CD4-positive, alpha-beta memory T cell (primary cell): ENCODE measurements at regions not wholly inside any gene's neighbourhood (a gene's known extent, or its start where the extent isn't known, plus 50 kb on each side); places are given as distances from the start of the nearest gene placed in this dataset.

ENCODE experiments used
- CTCF ChIA-PET: fragments of 350-600 bp; sonication (Branson Sonifier 250); formaldehyde crosslinking; loops from one replicate; lab custom pipeline; 2021; ENCODE audit warnings: inconsistent platforms; ENCODE audit not compliant: partially characterized antibody; lab: Charles Lee
- POLR2A ChIA-PET: fragments of 350-600 bp; sonication (Branson Sonifier 250); formaldehyde crosslinking; loops from one replicate; lab custom pipeline; 2021; ENCODE audit not compliant: partially characterized antibody; lab: Charles Lee
- DNase-seq, 5 donors: peaks; one replicate each; pipeline versions ENCODE4 v3.0.0 to v3.0.0-alpha.2; 2020 to 2022; ENCODE audit warnings: mixed read lengths in 1 of 5
- H3K27ac ChIP-seq: one replicate; pipeline ENCODE4 v1.7.0; 2013; ENCODE audit warnings: low read depth, low read length
- H3K27me3 ChIP-seq: 2 replicates; pipeline ENCODE4 v1.7.0; 2013; ENCODE audit warnings: mild to moderate bottlenecking, low read length, moderate library complexity; ENCODE audit not compliant: insufficient read depth
- H3K36me3 ChIP-seq: 2 replicates; pipeline ENCODE4 v1.7.0; 2013; ENCODE audit warnings: mild to moderate bottlenecking, low read length, moderate library complexity; ENCODE audit not compliant: insufficient read depth
- H3K4me1 ChIP-seq: 2 replicates; pipeline ENCODE4 v1.7.0; 2013; ENCODE audit warnings: mild to moderate bottlenecking, low read length, moderate library complexity; ENCODE audit not compliant: insufficient read depth
- H3K4me3 ChIP-seq, 2 donors: one replicate each; pipeline ENCODE4 v1.7.0; 2013; ENCODE audit warnings: low read length in 2 of 2, mild to moderate bottlenecking in 1 of 2
- H3K9me3 ChIP-seq, 2 donors: one replicate each; pipeline ENCODE4 v1.7.0; 2013; ENCODE audit warnings: low read length in 2 of 2, control low read depth in 1 of 2; ENCODE audit not compliant: control insufficient read depth in 1 of 2
- H3K27ac Mint-ChIP-seq, 7 donors: one replicate each; pipeline ENCODE4 v1.8.0; 2020 to 2021; ENCODE audit warnings: mixed read lengths in 7 of 7, mild to moderate bottlenecking in 6 of 7, inconsistent platforms in 3 of 7, moderate library complexity in 3 of 7
- H3K27me3 Mint-ChIP-seq, 2 donors: one replicate each; pipeline ENCODE4 v1.8.0; 2020 to 2021; ENCODE audit warnings: mixed read lengths in 2 of 2
- H3K36me3 Mint-ChIP-seq, 2 donors: one replicate each; pipeline ENCODE4 v1.8.0; 2020 to 2021; ENCODE audit warnings: mixed read lengths in 2 of 2, inconsistent platforms in 1 of 2, mild to moderate bottlenecking in 1 of 2
- H3K4me1 Mint-ChIP-seq, 4 donors: one replicate each; pipeline ENCODE4 v1.8.0; 2020 to 2021; ENCODE audit warnings: mixed read lengths in 4 of 4, mild to moderate bottlenecking in 1 of 4
- H3K4me3 Mint-ChIP-seq, 8 donors: one replicate each; pipeline ENCODE4 v1.8.0; 2020 to 2021; ENCODE audit warnings: mixed read lengths in 8 of 8, mild to moderate bottlenecking in 7 of 8, moderate library complexity in 6 of 8, inconsistent platforms in 3 of 8
- H3K9me3 Mint-ChIP-seq, 8 donors: one replicate each; pipeline ENCODE4 v1.8.0; 2020 to 2021; ENCODE audit warnings: mixed read lengths in 8 of 8, mild to moderate bottlenecking in 5 of 8, inconsistent platforms in 3 of 8, moderate library complexity in 1 of 8
- intact Hi-C: fragments of 100-400 bp; cut with micrococcal nuclease; formaldehyde crosslinking; loops from one replicate; pipeline ENCODE4 v1.15.1; 2023

GRCh38 chr10:90199513-90199912 is 498.1 kb downstream of the KIF20B start:
- peaks cover 0 to 1% of the 10 kb centered on the region in 2 donors for H3K27me3 Mint-ChIP-seq
- ChIA-PET POLR2A (no interaction called here), CTCF (no interaction called here)
- no peak overlapping the region for H3K4me3 ChIP-seq
- H3K36me3 Mint-ChIP-seq: no peaks in the 10 kb centered on the region
- intact Hi-C loops: no loop called here
- H3K4me3 Mint-ChIP-seq: no peak overlapping the region
- no peak overlapping the region for H3K27ac ChIP-seq
- H3K27ac Mint-ChIP-seq: no peak overlapping the region
- no peaks in the 10 kb centered on the region for H3K9me3 ChIP-seq
- no peaks in the 10 kb centered on the region for H3K36me3 ChIP-seq
- H3K4me1 Mint-ChIP-seq: no peaks in the 10 kb centered on the region
- no peaks in the 10 kb centered on the region for H3K4me1 ChIP-seq
- no peaks in the 10 kb centered on the region for H3K27me3 ChIP-seq
- H3K9me3 Mint-ChIP-seq: no peaks in the 10 kb centered on the region
- DNase-seq: no peak

- POLR2A ChIA-PET: no interaction called here
These were observed 503.0 kb downstream of the KIF20B start for GRCh38 chr10:90204131-90204955.

GRCh38 chr10:90204956-90205314 is 503.5 kb downstream of the KIF20B start:
- intact Hi-C loops: no loop called here
- H3K27me3 Mint-ChIP-seq: no peaks in the 10 kb centered on the region

More at GRCh38 chr10:90204131-90204955, 503.0 kb downstream of the KIF20B start:
- no peaks in the 10 kb centered on the region for H3K27me3 ChIP-seq
- Mint-ChIP-seq H3K27me3 (no peaks in the 10 kb centered on the region), H3K27ac (no peak overlapping the region), H3K4me1 (no peaks in the 10 kb centered on the region), H3K4me3 (no peak overlapping the region), H3K36me3 (no peaks in the 10 kb centered on the region), H3K9me3 (no peaks in the 10 kb centered on the region)
- DNase-seq: no peak
- intact Hi-C loops: no loop called here
- no peaks in the 10 kb centered on the region for H3K4me1 ChIP-seq
- H3K27ac ChIP-seq: no peak overlapping the region
- H3K9me3 ChIP-seq: no peaks in the 10 kb centered on the region
- no peak overlapping the region for H3K4me3 ChIP-seq
- H3K36me3 ChIP-seq: no peaks in the 10 kb centered on the region
- CTCF ChIA-PET: no interaction called here

GRCh38 chr10:90205340-90205739 is 503.9 kb downstream of the KIF20B start:
- no peak overlapping the region for H3K4me3 Mint-ChIP-seq
- Histone ChIP-seq H3K4me3 (no peak overlapping the region), H3K27ac (no peak overlapping the region), H3K36me3 (no peaks in the 10 kb centered on the region), H3K27me3 (no peaks in the 10 kb centered on the region), H3K9me3 (no peaks in the 10 kb centered on the region), H3K4me1 (no peaks in the 10 kb centered on the region)
- H3K4me1 Mint-ChIP-seq: no peaks in the 10 kb centered on the region
- DNase-seq: no peak
- intact Hi-C loops: no loop called here
- H3K9me3 Mint-ChIP-seq: no peaks in the 10 kb centered on the region
- CTCF ChIA-PET: no interaction called here
- no peak overlapping the region for H3K27ac Mint-ChIP-seq
- no peaks in the 10 kb centered on the region for H3K36me3 Mint-ChIP-seq
- POLR2A ChIA-PET: no interaction called here
- H3K27me3 Mint-ChIP-seq: no peaks in the 10 kb centered on the region

More at GRCh38 chr10:90204956-90205314, 503.5 kb downstream of the KIF20B start:
- no peaks in the 10 kb centered on the region for H3K36me3 Mint-ChIP-seq
- Histone ChIP-seq H3K27ac (no peak overlapping the region), H3K27me3 (no peaks in the 10 kb centered on the region), H3K4me3 (no peak overlapping the region), H3K9me3 (no peaks in the 10 kb centered on the region), H3K36me3 (no peaks in the 10 kb centered on the region), H3K4me1 (no peaks in the 10 kb centered on the region)
- H3K4me1 Mint-ChIP-seq: no peaks in the 10 kb centered on the region
- CTCF ChIA-PET: no interaction called here
- POLR2A ChIA-PET: no interaction called here
- H3K27ac Mint-ChIP-seq: no peak overlapping the region
- H3K4me3 Mint-ChIP-seq: no peak overlapping the region
- H3K9me3 Mint-ChIP-seq: no peaks in the 10 kb centered on the region
- DNase-seq: no peak

GRCh38 chr10:90213346-90213745 is 512.0 kb downstream of the KIF20B start:
- H3K4me1 Mint-ChIP-seq: no peaks in the 10 kb centered on the region
- no peak overlapping the region for H3K4me3 ChIP-seq
- no peak overlapping the region for H3K27ac ChIP-seq
- H3K27me3 ChIP-seq: no peaks in the 10 kb centered on the region
- DNase-seq: no peak
- no peaks in the 10 kb centered on the region for H3K27me3 Mint-ChIP-seq
- POLR2A ChIA-PET: no interaction called here
- CTCF ChIA-PET: no interaction called here
- no peak overlapping the region for H3K27ac Mint-ChIP-seq
- intact Hi-C loops: no loop called here
- no peaks in the 10 kb centered on the region for H3K9me3 ChIP-seq
- no peaks in the 10 kb centered on the region for H3K4me1 ChIP-seq
- no peak overlapping the region for H3K4me3 Mint-ChIP-seq
- no peaks in the 10 kb centered on the region for H3K36me3 Mint-ChIP-seq
- peaks cover 0 to 6% (median 1%) of the 10 kb centered on the region in 8 donors for H3K9me3 Mint-ChIP-seq
- H3K36me3 ChIP-seq: no peaks in the 10 kb centered on the region

- Histone ChIP-seq H3K27me3 (no peaks in the 10 kb centered on the region), H3K27ac (no peak overlapping the region), H3K4me1 (no peaks in the 10 kb centered on the region), H3K4me3 (no peak overlapping the region), H3K36me3 (no peaks in the 10 kb centered on the region), H3K9me3 (no peaks in the 10 kb centered on the region)
- intact Hi-C loops: no loop called here
- no peaks in the 10 kb centered on the region for H3K4me1 Mint-ChIP-seq
- H3K36me3 Mint-ChIP-seq: no peaks in the 10 kb centered on the region
- POLR2A ChIA-PET: no interaction called here
- no peak overlapping the region for H3K27ac Mint-ChIP-seq
- no peak for DNase-seq
- H3K27me3 Mint-ChIP-seq: no peaks in the 10 kb centered on the region
- CTCF ChIA-PET: no interaction called here
- H3K9me3 Mint-ChIP-seq: peaks cover 0 to 5% (median under 1%) of the 10 kb centered on the region in 8 donors
- no peak overlapping the region for H3K4me3 Mint-ChIP-seq
These were observed 517.5 kb downstream of the KIF20B start for GRCh38 chr10:90218846-90219245.

- no peak overlapping the region for H3K27ac Mint-ChIP-seq
These were observed 521.0 kb downstream of the KIF20B start for GRCh38 chr10:90222372-90222771.

More at GRCh38 chr10:90222372-90222771, 521.0 kb downstream of the KIF20B start:
- ChIA-PET POLR2A (no interaction called here), CTCF (no interaction called here)
- H3K27me3 ChIP-seq: no peaks in the 10 kb centered on the region
- H3K9me3 ChIP-seq: no peaks in the 10 kb centered on the region
- Mint-ChIP-seq H3K4me1 (no peaks in the 10 kb centered on the region), H3K9me3 (peaks cover 0 to 6% (median 0%) of the 10 kb centered on the region in 8 donors), H3K27me3 (no peaks in the 10 kb centered on the region), H3K36me3 (no peaks in the 10 kb centered on the region), H3K4me3 (no peak overlapping the region)
- no peak overlapping the region for H3K27ac ChIP-seq
- H3K4me1 ChIP-seq: no peaks in the 10 kb centered on the region
- intact Hi-C loops: no loop called here
- H3K4me3 ChIP-seq: no peak overlapping the region
- no peak for DNase-seq
- no peaks in the 10 kb centered on the region for H3K36me3 ChIP-seq
